Astrocyte of the hippocampus (primary cell): ENCODE measurements at regions not wholly inside any gene's neighbourhood (a gene's known extent, or its start where the extent isn't known, plus 50 kb on each side); places are given as distances from the start of the nearest gene placed in this dataset.
A peak's percentile ranks its signal among the peaks of the same experiment; 100 is the strongest.
"Not testable (repeated sequence)": the region's sequence is repeated elsewhere in the genome, so short reads cannot be mapped to it uniquely, and the experiment has no call there.

ENCODE experiments used
- DNase-seq: peaks from one replicate; pipeline ENCODE4 v3.0.0; 2011; ENCODE audit warnings: low read depth, low spot score

- DNase-seq = no peak
These were observed 182.5 kb downstream of the TMEM167A start for GRCh38 chr5:82894716-82895115.

DNA sequence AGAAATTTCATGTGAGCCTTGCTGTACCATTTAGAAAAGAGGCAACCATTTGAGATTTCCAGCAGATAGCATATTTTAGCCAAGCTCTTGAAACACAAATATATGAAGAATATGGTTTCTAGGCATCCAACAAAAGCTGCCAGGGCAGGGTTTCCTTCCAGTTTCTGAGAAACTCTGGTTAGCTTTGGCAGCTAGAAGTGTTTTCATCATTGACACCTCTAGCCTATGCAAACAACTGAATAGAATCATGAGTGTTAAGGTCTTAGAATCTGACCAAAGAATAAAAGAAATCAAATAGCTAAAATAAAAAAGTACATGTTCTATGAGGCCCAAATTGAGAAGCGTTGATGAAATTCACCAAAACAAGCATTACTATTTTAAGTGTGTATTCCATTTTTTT lies 188.1 kb downstream of the TMEM167A start:
- no peak for DNase-seq

DNA sequence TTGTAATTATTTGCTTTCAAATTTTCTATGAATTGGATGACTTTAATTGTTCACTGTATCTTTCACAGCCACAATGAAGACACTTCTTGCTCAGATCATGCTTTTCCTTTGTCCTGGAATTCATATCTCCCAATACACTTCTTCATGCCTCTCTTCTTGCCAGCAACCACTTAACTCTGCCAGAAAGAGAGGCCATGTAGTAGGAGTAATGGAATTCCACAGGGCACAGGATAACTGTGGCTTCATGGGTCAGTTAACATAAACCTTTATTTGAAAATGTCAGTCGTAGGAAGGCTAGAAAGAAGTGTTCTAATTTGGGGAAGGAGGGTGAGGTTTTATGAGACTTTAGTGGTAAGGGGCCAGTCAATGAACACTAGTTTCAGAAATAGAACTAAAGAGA lies 190.3 kb downstream of the TMEM167A start:
- DNase-seq = peak; percentile 44

GRCh38 chr5:82885627-82886389 lies 191.4 kb downstream of the TMEM167A start:
- peak; percentile 48 for DNase-seq

DNA sequence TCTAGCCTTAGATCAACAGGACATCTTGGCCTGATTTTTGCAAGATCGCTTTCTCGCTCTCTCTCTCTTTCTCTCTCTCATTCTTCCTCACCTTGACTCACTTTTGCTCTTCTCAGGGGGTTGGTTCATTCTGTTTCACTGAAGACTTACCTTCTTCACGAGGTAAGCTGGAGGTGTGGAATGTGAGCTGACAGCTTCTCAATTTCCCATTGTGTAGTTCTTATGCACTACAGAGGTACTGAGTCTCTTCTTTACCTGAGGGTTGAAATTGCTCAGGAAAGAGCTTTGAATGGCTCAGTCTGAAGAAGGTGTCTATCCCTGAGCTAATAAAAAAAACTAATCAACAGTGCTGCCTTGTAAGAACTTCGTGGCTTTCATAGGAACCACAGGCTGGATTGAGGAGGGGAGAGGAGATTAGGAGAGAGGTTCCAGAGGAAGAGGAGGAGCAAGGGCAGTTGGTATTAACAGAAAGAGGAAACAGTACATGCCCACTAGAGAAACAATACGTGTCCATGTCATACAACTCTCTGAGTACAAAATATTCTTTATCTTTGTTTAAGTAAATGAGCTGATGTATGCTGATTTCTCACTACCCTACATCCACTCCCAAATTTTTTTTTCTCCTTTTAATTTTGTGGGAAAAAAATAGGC lies 192.2 kb downstream of the TMEM167A start:
- DNase-seq = no peak

DNA sequence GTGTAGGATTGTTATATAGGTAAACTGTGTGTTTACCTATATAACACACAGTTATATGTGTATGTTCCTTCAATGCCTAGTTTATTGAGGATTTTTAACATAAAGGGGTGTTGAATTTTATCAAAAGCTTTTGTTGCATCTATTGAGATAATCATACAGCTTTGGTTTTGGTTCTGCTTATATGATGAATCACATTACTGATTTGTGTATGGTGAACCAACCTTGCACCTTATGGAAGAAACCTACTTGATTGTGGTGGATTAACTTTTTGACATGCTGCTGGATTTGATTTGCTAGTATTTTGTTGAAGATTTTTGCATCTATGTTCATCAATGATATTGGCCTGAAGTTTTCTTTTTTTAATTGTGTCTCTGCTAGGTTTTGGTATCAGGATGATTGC lies 194.9 kb downstream of the TMEM167A start:
- DNase-seq = no peak

GRCh38 chr5:82881571-82882174 lies 195.5 kb downstream of the TMEM167A start:
- DNase-seq = no peak

DNA sequence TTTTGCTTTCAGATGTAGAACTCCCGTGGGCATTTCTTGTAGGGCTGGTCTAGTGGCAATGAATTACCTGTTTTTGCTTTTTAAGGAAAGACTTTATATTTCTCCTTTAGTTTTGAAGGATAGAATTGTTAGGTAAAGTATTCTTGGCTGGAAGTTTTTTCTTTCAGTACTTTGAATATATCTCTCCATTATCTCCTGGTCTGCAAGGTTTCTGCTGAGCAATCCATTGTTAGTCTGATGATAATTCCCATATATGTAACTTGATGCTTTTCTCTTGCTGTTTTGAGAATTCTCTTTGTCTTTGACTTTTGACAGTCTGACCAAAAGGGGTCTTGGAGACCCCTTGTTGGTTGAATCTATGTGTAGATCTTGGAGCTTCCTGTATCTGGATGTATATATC lies 198.1 kb downstream of the TMEM167A start:
- no peak for DNase-seq

GRCh38 chr5:82873452-82873851 lies 203.7 kb downstream of the TMEM167A start:
- DNase-seq = no peak

DNA sequence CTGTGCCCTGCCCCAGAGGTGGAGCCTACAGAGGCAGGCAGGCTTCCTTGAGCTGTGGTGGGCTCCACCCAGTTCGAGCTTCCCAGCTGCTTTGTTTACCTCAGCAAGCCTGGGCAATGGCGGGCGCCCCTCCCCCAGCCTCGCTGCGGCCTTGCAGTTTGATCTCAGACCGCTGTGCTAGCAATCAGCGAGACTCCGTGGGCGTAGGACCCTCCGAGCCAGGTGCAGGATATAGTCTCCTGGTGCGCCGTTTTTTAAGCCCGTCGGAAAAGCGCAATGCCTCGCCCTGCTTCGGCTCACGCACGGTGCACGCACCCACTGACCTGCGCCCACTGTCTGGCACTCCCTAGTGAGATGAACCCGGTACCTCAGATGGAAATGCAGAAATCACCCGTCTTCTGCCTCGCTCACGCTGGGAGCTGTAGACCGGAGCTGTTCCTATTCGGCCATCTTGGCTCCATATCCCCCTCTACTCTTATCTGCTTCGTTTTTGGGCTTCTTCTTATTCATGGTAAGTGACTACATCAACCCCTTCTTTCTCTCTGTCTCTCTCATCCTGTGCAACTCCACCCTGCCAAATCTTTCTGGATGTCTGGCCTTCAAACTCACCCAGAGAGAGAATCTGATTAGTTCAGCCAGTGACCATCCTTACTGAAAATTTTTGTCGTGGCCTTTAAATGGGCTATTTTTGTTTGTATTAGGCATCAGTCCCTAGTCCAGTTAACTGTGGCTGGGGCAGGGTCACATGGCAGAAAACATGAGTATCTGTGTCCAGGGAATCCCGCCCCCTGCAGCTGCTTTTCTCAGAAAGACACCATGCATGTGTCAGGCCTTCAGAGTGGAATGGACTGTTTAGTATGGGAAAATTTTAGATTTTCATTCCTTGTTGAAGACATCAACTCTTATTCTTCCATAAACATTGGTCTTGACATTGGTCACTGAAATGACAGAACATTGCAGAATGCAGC lies 204.6 kb downstream of the TMEM167A start:
- DNase-seq = not testable (repeated sequence)

- no peak for DNase-seq
These were observed 211.6 kb downstream of the TMEM167A start for GRCh38 chr5:82865625-82866024.

DNA sequence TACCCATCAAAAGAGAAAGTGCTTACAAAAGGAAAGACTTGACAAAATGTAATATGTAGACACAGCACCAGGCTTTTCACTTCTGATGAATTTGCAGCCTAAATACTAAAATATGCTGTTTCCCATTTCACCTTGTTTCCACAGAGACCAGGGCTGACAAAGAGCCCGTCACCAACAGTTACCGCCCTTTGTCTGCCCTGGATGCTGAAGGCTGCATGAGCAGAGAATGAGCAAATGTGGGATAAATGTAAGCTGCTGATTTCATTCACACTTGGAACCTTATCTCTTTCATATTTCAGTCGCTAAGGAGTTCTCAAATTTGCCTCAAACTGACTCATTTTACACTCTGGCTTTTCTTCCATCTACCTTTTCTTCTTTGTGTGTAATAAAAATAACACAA lies 213.9 kb downstream of the TMEM167A start:
- DNase-seq = no peak

DNA sequence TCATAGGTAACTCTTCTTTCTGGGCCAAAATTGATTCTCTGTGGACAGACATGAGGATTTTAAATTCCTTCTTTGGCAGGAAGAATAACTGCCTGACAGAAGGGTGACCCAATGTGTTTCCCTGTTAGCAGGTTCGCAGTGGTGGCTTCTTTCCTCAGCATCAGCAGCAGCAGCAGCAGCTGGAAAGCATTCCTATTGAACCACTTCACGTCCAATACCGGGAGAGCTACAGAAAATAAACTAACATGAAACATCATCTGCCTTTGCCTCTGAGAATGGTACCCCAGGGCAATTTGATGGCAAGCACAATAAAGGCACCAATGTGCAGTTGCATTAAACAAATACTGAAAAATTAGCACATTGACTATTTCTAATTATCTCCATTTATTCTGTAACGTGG lies 214.5 kb downstream of the TMEM167A start:
- no peak for DNase-seq

DNA sequence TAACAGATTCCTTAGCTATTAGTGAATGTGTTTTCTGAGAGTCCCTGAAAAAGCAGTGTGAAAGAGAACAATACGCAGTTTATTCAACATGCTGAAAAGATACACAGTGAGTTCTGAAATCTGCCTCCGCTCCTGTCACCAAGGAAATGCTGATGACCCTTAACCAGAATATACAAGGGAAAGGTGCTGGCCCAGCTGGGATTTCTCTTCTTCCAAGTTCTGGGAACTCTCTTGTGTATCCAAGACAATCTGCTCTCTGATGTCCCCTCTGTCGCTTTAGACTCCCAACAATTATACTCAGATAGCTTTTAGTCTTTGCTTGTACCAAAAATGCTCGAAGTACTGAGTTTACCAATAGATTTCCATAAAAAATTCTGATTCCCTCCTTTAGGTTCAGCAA lies 214.9 kb downstream of the TMEM167A start:
- no peak for DNase-seq

- no peak for DNase-seq
These were observed 215.5 kb downstream of the TMEM167A start for GRCh38 chr5:82861701-82862100.

- DNase-seq = no peak
These were observed 217.6 kb downstream of the TMEM167A start for GRCh38 chr5:82859451-82860140.

DNA sequence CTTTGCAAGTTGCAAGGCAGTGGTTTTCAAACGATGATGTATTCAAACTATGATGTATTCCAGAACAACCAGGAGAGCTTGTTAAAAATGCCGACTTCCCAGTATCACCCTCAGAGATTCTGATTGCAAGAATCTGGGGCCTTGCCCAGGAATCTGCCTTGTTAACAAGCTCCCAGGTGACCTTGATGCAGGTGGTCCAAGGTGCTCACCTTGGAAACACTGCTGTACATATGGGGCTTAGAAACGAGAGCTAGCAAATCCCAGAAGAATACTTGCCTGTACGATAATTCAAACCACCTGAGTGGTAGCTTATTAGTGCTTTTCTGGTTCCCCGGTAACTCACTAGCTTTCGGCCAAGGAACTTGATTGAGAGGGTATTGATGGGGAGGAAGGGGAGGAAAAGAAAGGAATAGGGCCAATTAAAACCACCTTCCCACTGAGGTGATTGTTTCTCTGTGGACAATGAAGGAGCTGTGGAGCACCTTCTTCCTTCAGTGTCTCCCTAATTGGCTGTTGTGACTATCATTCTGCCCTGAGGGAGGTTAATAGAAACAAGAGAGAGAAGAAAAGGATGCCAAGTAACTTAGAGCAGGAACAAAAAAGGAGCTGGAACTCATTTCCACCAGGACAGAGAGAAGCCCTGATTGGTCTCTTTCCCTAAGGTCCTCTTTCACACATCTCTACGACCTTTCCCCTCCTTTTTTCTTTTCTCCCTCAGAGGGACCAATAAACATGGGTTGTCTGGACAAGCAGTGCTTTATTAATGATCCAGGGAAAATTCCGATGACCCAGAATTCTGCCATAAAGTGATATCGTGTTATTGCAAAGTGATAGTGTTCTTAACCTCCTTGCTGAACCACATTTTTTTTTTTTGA lies 218.8 kb downstream of the TMEM167A start:
- no peak for DNase-seq

DNA sequence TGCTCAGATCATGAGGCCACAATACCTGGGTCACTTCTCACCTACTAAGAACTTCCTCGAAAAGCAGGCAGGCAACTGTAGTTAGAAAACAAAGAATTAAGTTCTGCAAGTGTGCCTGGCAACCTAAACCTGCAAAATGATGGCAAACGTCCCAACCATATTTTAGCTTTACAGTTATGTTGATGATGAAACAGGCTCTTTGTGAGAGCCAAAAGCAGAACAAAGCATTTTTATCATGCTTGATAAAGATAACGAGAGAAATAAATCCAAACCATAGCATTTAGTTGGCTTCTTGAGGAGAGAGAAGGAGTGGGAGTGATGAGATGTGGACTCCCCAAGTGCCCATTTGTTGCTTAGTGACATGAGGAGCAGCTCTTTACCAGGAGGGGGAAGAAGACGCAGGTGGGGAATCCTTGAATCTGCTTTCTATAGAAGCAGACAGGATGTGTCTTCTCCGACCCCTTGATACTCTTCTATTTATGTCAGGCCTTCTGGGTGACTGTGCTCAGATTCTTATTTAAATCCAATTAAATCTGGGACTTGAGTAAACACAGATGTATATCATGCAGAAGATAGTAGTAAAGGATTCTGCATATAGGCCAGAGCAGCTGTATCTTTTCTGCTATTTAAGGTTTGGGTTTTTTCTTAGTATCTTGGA lies 221.2 kb downstream of the TMEM167A start:
- no peak for DNase-seq

- no peak for DNase-seq
These were observed 222.2 kb downstream of the TMEM167A start for GRCh38 chr5:82854956-82855355.

DNA sequence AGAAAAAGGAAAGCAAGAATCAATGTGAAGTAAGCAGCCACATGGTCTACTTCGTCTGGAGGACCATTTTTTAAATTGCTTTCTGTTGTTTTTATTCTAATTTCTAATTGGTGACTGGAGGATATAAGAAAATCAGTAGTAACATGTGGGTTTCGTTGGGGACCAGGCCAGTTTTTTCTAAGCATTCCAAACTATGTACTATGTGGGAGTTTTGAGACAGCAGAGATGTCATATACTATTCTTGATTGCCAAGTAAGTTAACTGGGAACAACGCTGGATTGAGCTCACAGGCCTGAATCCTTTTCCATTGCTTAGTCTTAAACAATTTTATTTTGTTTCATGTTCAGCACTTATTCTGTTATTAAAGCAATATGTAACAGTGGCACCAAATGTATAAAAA lies 225.7 kb downstream of the TMEM167A start:
- no peak for DNase-seq
